EL (cell line): ENCODE measurements at regions not wholly inside any gene's neighbourhood (a gene's known extent, or its start where the extent isn't known, plus 50 kb on each side); places are given as distances from the start of the nearest gene placed in this dataset.

ENCODE experiments used
- DNase-seq: peaks from one replicate; pipeline ENCODE4 v3.0.0-alpha.2; 2016

- no peak for DNase-seq
These were observed 103.1 kb upstream of the ISL1 start for GRCh38 chr5:51279983-51280706.

DNA sequence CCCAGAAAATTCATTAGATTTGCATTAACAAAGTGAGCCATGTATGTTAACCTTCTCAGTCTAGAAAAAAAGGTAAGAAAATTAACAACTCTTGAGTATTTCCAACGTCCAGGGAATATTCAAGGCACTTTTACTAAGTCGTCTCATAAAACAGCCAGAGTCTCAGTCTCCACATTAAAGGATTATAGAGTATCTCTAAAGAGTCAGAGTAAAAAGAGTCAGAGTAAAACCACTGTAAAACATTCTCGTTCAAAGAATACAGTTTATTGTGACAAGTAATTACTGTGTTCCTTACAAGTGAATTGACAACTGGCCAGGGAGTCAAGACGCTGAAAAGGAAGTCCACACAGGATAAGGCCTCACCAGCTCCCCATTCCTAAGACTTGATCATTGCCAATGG, 97.2 kb upstream of the ISL1 start:
- no peak for DNase-seq

DNA sequence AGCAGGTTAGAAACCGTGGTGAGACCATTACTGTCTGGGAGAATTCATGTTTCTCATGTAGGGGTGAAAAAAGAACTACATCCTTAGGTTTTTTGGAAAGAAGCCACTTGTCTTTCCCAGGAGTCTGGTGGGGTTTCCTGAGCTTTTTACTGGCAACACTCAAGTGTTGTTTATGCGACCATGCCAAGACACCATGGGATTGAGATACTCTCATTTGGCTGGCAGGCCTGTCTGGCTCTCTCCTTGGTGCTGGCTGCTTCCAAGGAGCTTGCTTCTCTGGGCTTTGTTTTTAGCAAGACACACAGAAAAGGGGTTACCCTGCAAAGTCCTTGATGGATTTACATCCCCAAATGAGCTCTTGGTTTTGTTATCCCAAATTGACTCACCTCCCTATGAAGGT, 80.9 kb upstream of the ISL1 start:
- DNase-seq = no peak

DNA sequence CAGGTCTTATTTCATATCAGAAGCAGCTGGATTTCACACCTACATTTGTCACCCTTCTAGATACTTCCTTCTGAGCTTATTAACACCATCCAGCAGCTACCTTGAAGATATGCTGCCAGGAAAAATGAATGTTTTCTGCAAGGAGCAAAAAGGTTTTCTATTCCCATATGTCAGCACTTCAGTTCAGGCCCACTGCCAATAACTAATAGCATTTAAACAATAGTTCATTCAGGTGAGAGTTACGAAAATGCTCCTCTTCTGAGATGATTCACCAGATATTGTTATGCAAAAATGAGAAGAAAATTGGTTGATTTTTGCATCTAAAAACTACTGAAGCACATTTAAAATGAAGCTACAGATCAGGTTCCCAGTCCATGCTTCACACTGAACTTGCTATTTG, 56.4 kb upstream of the ISL1 start:
- DNase-seq = no peak
